Liver (tissue), 8 donors: ENCODE measurements at regions not wholly inside any gene's neighbourhood (a gene's known extent, or its start where the extent isn't known, plus 50 kb on each side); places are given as distances from the start of the nearest gene placed in this dataset.

Source experiments
- DNase-seq: peaks from one replicate; pipeline ENCODE4 v3.0.0-alpha.2; 2017; ENCODE audit warnings: low spot score
- H3K27ac ChIP-seq, 2 donors: one replicate each; pipeline ENCODE4 v1.7.0; 2013; ENCODE audit warnings: inconsistent platforms in 2 of 2, low read length in 2 of 2, control low read depth in 1 of 2, low read depth in 1 of 2, mild to moderate bottlenecking in 1 of 2
- H3K27me3 ChIP-seq, 4 donors: one replicate each; pipeline versions ENCODE4 v1.6.1 to v1.7.0; 2013; ENCODE audit warnings: low read length in 3 of 4, inconsistent platforms in 1 of 4, mild to moderate bottlenecking in 1 of 4, moderate library complexity in 1 of 4; ENCODE audit not compliant: control insufficient read depth in 4 of 4, insufficient read depth in 4 of 4
- H3K36me3 ChIP-seq, 4 donors: one replicate each; pipeline versions ENCODE4 v1.6.1 to v1.7.0; 2013; ENCODE audit warnings: low read length in 3 of 4, mild to moderate bottlenecking in 3 of 4, low read depth in 1 of 4, moderate library complexity in 1 of 4; ENCODE audit not compliant: control insufficient read depth in 4 of 4, insufficient read depth in 3 of 4
- H3K4me1 ChIP-seq, 4 donors: one replicate each; pipeline versions ENCODE4 v1.6.1 to v1.7.0; 2013; ENCODE audit warnings: low read length in 3 of 4, mild to moderate bottlenecking in 3 of 4, moderate library complexity in 1 of 4; ENCODE audit not compliant: control insufficient read depth in 4 of 4, insufficient read depth in 4 of 4
- H3K4me3 ChIP-seq, 3 donors: one replicate each; pipeline versions ENCODE4 v1.6.1 to v1.7.0; 2013; ENCODE audit warnings: low read length in 3 of 3, control low read depth in 1 of 3, low read depth in 1 of 3, mild to moderate bottlenecking in 1 of 3
- H3K9ac ChIP-seq, 2 donors: one replicate each; pipeline ENCODE4 v1.7.0; 2013; ENCODE audit warnings: low read length in 2 of 2, mild to moderate bottlenecking in 2 of 2, moderate library complexity in 2 of 2, control low read depth in 1 of 2, low read depth in 1 of 2
- H3K9me3 ChIP-seq, 4 donors: one replicate each; pipeline versions ENCODE4 v1.6.1 to v1.7.0; 2013; ENCODE audit warnings: low read length in 3 of 4; ENCODE audit not compliant: control insufficient read depth in 4 of 4
- EGR1 ChIP-seq, 2 donors: IDR thresholded peaks; 2 replicates each; pipeline ENCODE4 v1.6.1; 2016 to 2018; ENCODE audit warnings: antibody characterized with exemption in 2 of 2, low read depth in 2 of 2
- FOXA1 ChIP-seq: IDR thresholded peaks from 2 replicates; pipeline ENCODE4 v1.6.1; 2016; ENCODE audit warnings: antibody characterized with exemption
- FOXA2 ChIP-seq: IDR thresholded peaks from 2 replicates; pipeline ENCODE4 v1.6.1; 2016; ENCODE audit warnings: antibody characterized with exemption
- HNF4G ChIP-seq: IDR thresholded peaks from 2 replicates; pipeline ENCODE4 v1.6.1; 2016; ENCODE audit warnings: antibody characterized with exemption
- RXRA ChIP-seq, 2 donors: IDR thresholded peaks; 2 replicates each; pipeline ENCODE4 v1.6.1; 2017 to 2018; ENCODE audit warnings: antibody characterized with exemption in 2 of 2, mild to moderate bottlenecking in 1 of 2
- SP1 ChIP-seq: IDR thresholded peaks from 2 replicates; pipeline ENCODE4 v1.6.1; 2018; ENCODE audit warnings: antibody characterized with exemption, mild to moderate bottlenecking
- TAF1 ChIP-seq: conservative IDR thresholded peaks from 2 replicates; pipeline ENCODE4 v1.6.1; 2016; ENCODE audit warnings: antibody characterized with exemption, mild to moderate bottlenecking
- YY1 ChIP-seq: IDR thresholded peaks from 2 replicates; pipeline ENCODE4 v1.6.1; 2016; ENCODE audit warnings: antibody characterized with exemption, mild to moderate bottlenecking
- WGBS: extraction: QIAGEN DNeasy Blood & Tissue Kit; methylation state at CpG from one replicate; pipeline ENCODE4 v1.1.7; 2013; 5-methylcytosine and 5-hydroxymethylcytosine counted together
- TF ChIP-seq, protein P1 (sequence below): IDR thresholded peaks from 2 replicates; pipeline ENCODE4 v1.6.1; 2016; ENCODE audit warnings: antibody characterized with exemption, mild to moderate bottlenecking
- TF ChIP-seq, protein P2 (sequence below): IDR thresholded peaks from 2 replicates; pipeline ENCODE4 v1.6.1; 2016; ENCODE audit warnings: antibody characterized with exemption
- TF ChIP-seq, protein P3 (sequence below): fragments of 150-350 bp; IDR thresholded peaks from 2 replicates; pipeline ENCODE4 v1.5.1; 2017; ENCODE audit warnings: improper control_type of control experiment, low read depth, low read length; ENCODE audit not compliant: missing input control
- TF ChIP-seq, protein P4 (sequence below): IDR thresholded peaks from 2 replicates; pipeline ENCODE4 v1.6.1; 2016; ENCODE audit warnings: antibody characterized with exemption
- donor health status: healthy.
- donor health status: healthy.
- donor health status: healthy.
- donor health status: healthy.
- donor health status: healthy.

DNA sequence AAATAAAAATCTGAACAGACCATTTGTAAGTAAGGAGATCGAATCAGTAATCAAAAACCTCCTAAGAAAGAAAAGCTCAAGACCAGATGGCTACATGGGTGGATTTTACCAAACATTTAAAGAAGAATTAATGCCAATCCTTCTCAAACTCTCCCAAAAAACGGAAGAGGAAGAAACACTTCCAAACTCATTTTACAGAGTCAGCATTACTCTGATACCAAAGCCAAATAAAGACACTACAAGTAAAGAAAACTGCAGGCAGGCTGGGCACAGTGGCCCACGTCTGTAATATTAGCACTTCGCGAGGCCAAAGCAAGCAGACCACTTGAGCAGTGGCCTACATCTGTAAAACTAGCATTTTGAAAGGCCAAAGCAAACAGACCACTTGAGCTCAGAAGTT, 159.8 kb downstream of the DPY19L2 start:
- H3K4me3 ChIP-seq: no peak overlapping the region
- H3K27me3 ChIP-seq: no peaks in the 10 kb centered on the region
- no peaks in the 10 kb centered on the region for H3K4me1 ChIP-seq
- WGBS: 79% methylated on average over 5 of the region's 5 CpGs
- H3K27ac ChIP-seq: no peak overlapping the region
- peaks cover 0 to 17% (median under 1%) of the 10 kb centered on the region in 4 donors for H3K9me3 ChIP-seq
- no peak for DNase-seq
- TF ChIP-seq, protein P1, sequence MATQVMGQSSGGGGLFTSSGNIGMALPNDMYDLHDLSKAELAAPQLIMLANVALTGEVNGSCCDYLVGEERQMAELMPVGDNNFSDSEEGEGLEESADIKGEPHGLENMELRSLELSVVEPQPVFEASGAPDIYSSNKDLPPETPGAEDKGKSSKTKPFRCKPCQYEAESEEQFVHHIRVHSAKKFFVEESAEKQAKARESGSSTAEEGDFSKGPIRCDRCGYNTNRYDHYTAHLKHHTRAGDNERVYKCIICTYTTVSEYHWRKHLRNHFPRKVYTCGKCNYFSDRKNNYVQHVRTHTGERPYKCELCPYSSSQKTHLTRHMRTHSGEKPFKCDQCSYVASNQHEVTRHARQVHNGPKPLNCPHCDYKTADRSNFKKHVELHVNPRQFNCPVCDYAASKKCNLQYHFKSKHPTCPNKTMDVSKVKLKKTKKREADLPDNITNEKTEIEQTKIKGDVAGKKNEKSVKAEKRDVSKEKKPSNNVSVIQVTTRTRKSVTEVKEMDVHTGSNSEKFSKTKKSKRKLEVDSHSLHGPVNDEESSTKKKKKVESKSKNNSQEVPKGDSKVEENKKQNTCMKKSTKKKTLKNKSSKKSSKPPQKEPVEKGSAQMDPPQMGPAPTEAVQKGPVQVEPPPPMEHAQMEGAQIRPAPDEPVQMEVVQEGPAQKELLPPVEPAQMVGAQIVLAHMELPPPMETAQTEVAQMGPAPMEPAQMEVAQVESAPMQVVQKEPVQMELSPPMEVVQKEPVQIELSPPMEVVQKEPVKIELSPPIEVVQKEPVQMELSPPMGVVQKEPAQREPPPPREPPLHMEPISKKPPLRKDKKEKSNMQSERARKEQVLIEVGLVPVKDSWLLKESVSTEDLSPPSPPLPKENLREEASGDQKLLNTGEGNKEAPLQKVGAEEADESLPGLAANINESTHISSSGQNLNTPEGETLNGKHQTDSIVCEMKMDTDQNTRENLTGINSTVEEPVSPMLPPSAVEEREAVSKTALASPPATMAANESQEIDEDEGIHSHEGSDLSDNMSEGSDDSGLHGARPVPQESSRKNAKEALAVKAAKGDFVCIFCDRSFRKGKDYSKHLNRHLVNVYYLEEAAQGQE: no peak
- TF ChIP-seq FOXA2: no peak
- TF ChIP-seq SP1: no peak
- TF ChIP-seq, protein P2, sequence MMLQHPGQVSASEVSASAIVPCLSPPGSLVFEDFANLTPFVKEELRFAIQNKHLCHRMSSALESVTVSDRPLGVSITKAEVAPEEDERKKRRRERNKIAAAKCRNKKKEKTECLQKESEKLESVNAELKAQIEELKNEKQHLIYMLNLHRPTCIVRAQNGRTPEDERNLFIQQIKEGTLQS: no peak
- TF ChIP-seq EGR1 (IDR thresholded peaks at IDR 0.05; ENCODE audit: low read depth in 2 of 2): no peak
- no peak overlapping the region for H3K9ac ChIP-seq
- no peaks in the 10 kb centered on the region for H3K36me3 ChIP-seq

DNA sequence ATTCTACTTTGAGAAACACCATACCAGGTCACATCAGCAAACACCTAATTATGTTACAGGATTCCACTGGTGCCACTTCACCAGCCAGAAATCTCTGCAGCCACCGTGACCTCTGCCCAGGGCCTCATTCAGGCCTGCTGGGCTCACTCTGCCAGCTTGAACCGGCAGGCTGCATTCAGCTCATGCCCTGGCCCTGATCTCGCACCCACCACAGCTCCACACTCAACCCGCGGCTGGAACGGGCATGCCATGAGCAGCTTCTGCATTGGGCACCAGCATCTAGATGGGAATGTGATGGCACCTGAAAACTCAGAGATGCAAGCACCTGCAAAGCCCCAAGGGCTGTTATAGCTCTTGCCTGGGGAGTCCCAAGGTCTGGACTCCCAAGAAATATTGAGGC, 168.7 kb downstream of the DPY19L2 start:
- 78% methylated on average over 6 of the region's 6 CpGs for WGBS
- H3K9ac ChIP-seq: no peak overlapping the region
- no peaks in the 10 kb centered on the region for H3K36me3 ChIP-seq
- no peak for DNase-seq
- TF ChIP-seq, protein P1: no peak
- TF ChIP-seq FOXA1 (no peak), YY1 (no peak), HNF4G (no peak), EGR1 (IDR thresholded peaks at IDR 0.05; ENCODE audit: low read depth in 2 of 2) (no peak), SP1 (no peak), TAF1 (no peak), RXRA (IDR thresholded peaks at IDR 0.05) (no peak)
- TF ChIP-seq, protein P3, sequence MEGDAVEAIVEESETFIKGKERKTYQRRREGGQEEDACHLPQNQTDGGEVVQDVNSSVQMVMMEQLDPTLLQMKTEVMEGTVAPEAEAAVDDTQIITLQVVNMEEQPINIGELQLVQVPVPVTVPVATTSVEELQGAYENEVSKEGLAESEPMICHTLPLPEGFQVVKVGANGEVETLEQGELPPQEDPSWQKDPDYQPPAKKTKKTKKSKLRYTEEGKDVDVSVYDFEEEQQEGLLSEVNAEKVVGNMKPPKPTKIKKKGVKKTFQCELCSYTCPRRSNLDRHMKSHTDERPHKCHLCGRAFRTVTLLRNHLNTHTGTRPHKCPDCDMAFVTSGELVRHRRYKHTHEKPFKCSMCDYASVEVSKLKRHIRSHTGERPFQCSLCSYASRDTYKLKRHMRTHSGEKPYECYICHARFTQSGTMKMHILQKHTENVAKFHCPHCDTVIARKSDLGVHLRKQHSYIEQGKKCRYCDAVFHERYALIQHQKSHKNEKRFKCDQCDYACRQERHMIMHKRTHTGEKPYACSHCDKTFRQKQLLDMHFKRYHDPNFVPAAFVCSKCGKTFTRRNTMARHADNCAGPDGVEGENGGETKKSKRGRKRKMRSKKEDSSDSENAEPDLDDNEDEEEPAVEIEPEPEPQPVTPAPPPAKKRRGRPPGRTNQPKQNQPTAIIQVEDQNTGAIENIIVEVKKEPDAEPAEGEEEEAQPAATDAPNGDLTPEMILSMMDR: no peak
- TF ChIP-seq, protein P4, sequence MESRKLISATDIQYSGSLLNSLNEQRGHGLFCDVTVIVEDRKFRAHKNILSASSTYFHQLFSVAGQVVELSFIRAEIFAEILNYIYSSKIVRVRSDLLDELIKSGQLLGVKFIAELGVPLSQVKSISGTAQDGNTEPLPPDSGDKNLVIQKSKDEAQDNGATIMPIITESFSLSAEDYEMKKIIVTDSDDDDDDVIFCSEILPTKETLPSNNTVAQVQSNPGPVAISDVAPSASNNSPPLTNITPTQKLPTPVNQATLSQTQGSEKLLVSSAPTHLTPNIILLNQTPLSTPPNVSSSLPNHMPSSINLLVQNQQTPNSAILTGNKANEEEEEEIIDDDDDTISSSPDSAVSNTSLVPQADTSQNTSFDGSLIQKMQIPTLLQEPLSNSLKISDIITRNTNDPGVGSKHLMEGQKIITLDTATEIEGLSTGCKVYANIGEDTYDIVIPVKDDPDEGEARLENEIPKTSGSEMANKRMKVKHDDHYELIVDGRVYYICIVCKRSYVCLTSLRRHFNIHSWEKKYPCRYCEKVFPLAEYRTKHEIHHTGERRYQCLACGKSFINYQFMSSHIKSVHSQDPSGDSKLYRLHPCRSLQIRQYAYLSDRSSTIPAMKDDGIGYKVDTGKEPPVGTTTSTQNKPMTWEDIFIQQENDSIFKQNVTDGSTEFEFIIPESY: no peak
- peaks cover 0 to 4% (median 0%) of the 10 kb centered on the region in 4 donors for H3K9me3 ChIP-seq
- peaks cover 0 to 5% (median 0%) of the 10 kb centered on the region in 4 donors for H3K4me1 ChIP-seq
- no peaks in the 10 kb centered on the region for H3K27me3 ChIP-seq
- no peak overlapping the region for H3K4me3 ChIP-seq
- H3K27ac ChIP-seq: no peak overlapping the region
